Suprapubic skin (tissue), 4 donors: ENCODE measurements at regions not wholly inside any gene's neighbourhood (a gene's known extent, or its start where the extent isn't known, plus 50 kb on each side); places are given as distances from the start of the nearest gene placed in this dataset.

Experiments used
- DNase-seq, 2 donors: peaks; one replicate each; pipeline ENCODE4 v3.0.0-alpha.2; 2019; ENCODE audit warnings: low spot score in 2 of 2
- H3K27ac ChIP-seq: fragments of 200-600 bp; sonication (generic); one replicate; pipeline ENCODE4 v1.5.1; 2019
- H3K27me3 ChIP-seq: fragments of 200-600 bp; sonication (generic); one replicate; pipeline ENCODE4 v1.5.1; 2019
- H3K36me3 ChIP-seq: fragments of 200-600 bp; sonication (generic); one replicate; pipeline ENCODE4 v1.5.1; 2019
- H3K4me1 ChIP-seq: fragments of 200-600 bp; sonication (generic); one replicate; pipeline ENCODE4 v1.5.1; 2019
- H3K4me3 ChIP-seq: fragments of 200-600 bp; sonication (generic); one replicate; pipeline ENCODE4 v1.5.1; 2019; ENCODE audit warnings: mild to moderate bottlenecking
- H3K9me3 ChIP-seq: fragments of 200-600 bp; sonication (generic); one replicate; pipeline ENCODE4 v1.5.1; 2019
- EP300 ChIP-seq: sonication (generic); formaldehyde crosslinking; IDR thresholded peaks from one replicate; pipeline ENCODE4 v1.6.1; 2017; ENCODE audit warnings: antibody characterized with exemption
- POLR2A ChIP-seq, 2 donors: fragments of 450-650 bp; IDR thresholded peaks; one replicate each; pipeline ENCODE4 v1.6.1; 2017; ENCODE audit warnings: antibody characterized with exemption in 2 of 2, mild to moderate bottlenecking in 2 of 2, moderate library complexity in 2 of 2
- POLR2AphosphoS5 ChIP-seq, 3 donors: sonication (generic); formaldehyde crosslinking; IDR thresholded peaks; one replicate each; pipeline ENCODE4 v1.6.1; 2017; ENCODE audit warnings: antibody characterized with exemption in 3 of 3
- WGBS: methylation state at CpG from one replicate; pipeline ENCODE4 v1.1.5; 2018; 5-methylcytosine and 5-hydroxymethylcytosine counted together
- TF ChIP-seq, protein P1 (sequence below), 2 donors: fragments of 200-600 bp in 1 of 2; fragments of 450-650 bp in 1 of 2; sonication (generic) in 1 of 2; IDR thresholded peaks; one replicate each; pipeline ENCODE4 v1.5.1; 2016 to 2019; ENCODE audit warnings: antibody characterized with exemption in 2 of 2, mild to moderate bottlenecking in 1 of 2, moderate library complexity in 1 of 2

- no peaks in the 10 kb centered on the region for H3K36me3 ChIP-seq
- no peaks in the 10 kb centered on the region for H3K27me3 ChIP-seq
- H3K27ac ChIP-seq, result no peak overlapping the region
- no peak overlapping the region for H3K4me3 ChIP-seq
- H3K9me3 ChIP-seq, result no peaks in the 10 kb centered on the region
- H3K4me1 ChIP-seq, result no peaks in the 10 kb centered on the region
- WGBS, result 58% methylated on average over 4 of the region's 4 CpGs
- TF ChIP-seq, protein P1, sequence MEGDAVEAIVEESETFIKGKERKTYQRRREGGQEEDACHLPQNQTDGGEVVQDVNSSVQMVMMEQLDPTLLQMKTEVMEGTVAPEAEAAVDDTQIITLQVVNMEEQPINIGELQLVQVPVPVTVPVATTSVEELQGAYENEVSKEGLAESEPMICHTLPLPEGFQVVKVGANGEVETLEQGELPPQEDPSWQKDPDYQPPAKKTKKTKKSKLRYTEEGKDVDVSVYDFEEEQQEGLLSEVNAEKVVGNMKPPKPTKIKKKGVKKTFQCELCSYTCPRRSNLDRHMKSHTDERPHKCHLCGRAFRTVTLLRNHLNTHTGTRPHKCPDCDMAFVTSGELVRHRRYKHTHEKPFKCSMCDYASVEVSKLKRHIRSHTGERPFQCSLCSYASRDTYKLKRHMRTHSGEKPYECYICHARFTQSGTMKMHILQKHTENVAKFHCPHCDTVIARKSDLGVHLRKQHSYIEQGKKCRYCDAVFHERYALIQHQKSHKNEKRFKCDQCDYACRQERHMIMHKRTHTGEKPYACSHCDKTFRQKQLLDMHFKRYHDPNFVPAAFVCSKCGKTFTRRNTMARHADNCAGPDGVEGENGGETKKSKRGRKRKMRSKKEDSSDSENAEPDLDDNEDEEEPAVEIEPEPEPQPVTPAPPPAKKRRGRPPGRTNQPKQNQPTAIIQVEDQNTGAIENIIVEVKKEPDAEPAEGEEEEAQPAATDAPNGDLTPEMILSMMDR (IDR thresholded peaks at IDR 0.05), result no peak
- no peak for TF ChIP-seq EP300
- TF ChIP-seq POLR2AphosphoS5 (IDR thresholded peaks at IDR 0.05), result no peak
- TF ChIP-seq POLR2A (IDR thresholded peaks at IDR 0.05), result no peak
- DNase-seq, result no peak
Observed at GRCh38 chr16:52141871-52142270, 405.1 kb downstream of the TOX3 start.

DNA sequence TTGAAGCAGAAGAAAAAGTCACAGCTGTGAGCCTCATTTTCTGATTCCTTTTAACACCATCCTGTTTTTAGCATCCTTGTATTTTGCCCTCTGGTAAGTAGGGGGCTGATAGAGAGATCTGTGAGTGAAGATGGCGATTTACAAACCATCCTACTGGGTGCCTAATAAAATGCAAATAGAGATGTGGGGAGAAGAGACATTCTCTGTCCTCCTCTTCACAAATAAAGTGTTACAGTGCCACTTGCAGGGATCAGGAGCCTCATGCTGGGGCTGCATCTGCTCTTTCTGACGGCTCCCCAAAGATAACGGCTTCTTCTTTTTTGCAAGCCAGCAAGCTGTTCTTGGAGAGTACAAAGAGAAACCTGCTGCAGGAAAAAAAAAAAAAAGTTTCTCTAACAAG lies 418.6 kb downstream of the TOX3 start:
- 43% methylated on average over 3 of the region's 3 CpGs for WGBS
- DNase-seq, result no peak
- no peaks in the 10 kb centered on the region for H3K4me1 ChIP-seq
- no peak for TF ChIP-seq EP300
- TF ChIP-seq POLR2A (IDR thresholded peaks at IDR 0.05), result no peak
- no peak for TF ChIP-seq POLR2AphosphoS5 (IDR thresholded peaks at IDR 0.05)
- TF ChIP-seq, protein P1 (IDR thresholded peaks at IDR 0.05), result no peak
- no peaks in the 10 kb centered on the region for H3K36me3 ChIP-seq
- no peaks in the 10 kb centered on the region for H3K9me3 ChIP-seq
- no peak overlapping the region for H3K27ac ChIP-seq
- H3K27me3 ChIP-seq, result no peaks in the 10 kb centered on the region
- H3K4me3 ChIP-seq, result no peak overlapping the region

- no peaks in the 10 kb centered on the region for H3K36me3 ChIP-seq
- no peak overlapping the region for H3K4me3 ChIP-seq
- DNase-seq, result no peak
- no peaks in the 10 kb centered on the region for H3K9me3 ChIP-seq
- H3K27me3 ChIP-seq, result no peaks in the 10 kb centered on the region
- no peaks in the 10 kb centered on the region for H3K4me1 ChIP-seq
- 64% methylated on average over 1 of the region's 1 CpG for WGBS
- TF ChIP-seq POLR2A (IDR thresholded peaks at IDR 0.05), result no peak
- TF ChIP-seq, protein P1 (IDR thresholded peaks at IDR 0.05), result no peak
- TF ChIP-seq EP300, result no peak
- no peak for TF ChIP-seq POLR2AphosphoS5 (IDR thresholded peaks at IDR 0.05)
- H3K27ac ChIP-seq, result no peak overlapping the region
Observed at GRCh38 chr16:52123842-52124241, 423.1 kb downstream of the TOX3 start.

DNA sequence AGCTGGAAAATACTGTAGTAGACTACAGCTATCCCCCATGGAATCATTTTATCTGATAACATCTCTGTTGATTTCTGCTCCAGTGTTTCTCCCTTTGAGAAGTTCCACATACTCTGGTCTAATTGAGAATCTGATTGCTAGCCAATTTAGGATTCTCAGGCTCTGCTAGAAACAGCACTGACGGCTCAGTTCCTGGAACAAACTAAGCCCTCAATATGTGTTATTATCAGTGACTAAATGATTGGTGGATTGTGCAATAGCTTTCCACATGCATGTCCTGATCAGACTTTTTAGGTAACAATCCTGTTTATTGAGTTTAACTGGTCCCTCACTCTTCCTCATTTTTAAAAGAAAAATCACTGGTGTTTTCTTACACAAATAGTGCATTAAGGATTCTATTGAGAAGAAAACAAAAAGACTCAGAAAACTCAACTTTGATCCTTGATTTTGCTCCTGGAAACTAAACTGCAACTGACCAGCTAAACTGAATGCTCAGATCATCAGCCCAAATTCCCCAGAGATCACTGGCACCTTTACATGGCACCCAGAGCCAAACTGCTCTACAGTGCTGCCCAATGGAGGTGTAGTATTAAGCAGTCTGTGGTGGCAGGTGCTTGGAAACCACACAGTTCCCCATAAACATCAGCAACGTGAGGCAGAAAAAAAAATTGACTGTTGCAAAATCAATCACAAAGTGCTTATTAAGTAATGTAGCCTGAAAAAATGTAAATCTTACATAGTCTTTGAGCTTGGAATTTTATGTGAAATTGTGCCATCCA lies 423.7 kb downstream of the TOX3 start:
- WGBS, result 23% methylated on average over 2 of the region's 2 CpGs
- H3K4me3 ChIP-seq, result no peak overlapping the region
- H3K9me3 ChIP-seq, result peaks cover 6% of the 10 kb centered on the region
- TF ChIP-seq, protein P1 (IDR thresholded peaks at IDR 0.05), result no peak
- TF ChIP-seq EP300, result no peak
- TF ChIP-seq POLR2AphosphoS5 (IDR thresholded peaks at IDR 0.05), result no peak
- no peak for TF ChIP-seq POLR2A (IDR thresholded peaks at IDR 0.05)
- H3K27ac ChIP-seq, result no peak overlapping the region
- no peaks in the 10 kb centered on the region for H3K4me1 ChIP-seq
- no peak for DNase-seq
- no peaks in the 10 kb centered on the region for H3K27me3 ChIP-seq
- H3K36me3 ChIP-seq, result no peaks in the 10 kb centered on the region

DNA sequence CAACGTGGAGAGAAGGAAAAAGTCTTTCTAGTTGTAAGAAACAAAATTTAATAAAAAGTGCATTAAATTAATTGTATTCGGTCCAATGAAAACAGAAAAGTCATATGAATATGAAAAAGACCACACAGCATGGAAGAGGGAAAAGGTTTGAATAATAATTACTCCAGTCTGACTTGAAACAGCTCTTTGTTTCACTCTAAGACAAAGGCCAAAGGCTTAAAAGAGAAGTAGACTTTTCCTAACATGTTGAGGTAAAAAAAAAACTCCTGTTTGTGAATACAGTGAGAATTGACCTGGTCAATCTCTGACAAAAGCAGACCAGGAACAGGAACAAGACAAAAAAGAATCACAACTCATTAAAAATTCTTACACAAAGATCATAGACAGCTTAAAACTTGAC lies 429.8 kb downstream of the TOX3 start:
- DNase-seq, result no peak
- Histone ChIP-seq H3K27ac (no peak overlapping the region), H3K27me3 (no peaks in the 10 kb centered on the region), H3K9me3 (peaks cover 8% of the 10 kb centered on the region), H3K36me3 (no peaks in the 10 kb centered on the region), H3K4me1 (peaks cover 17% of the 10 kb centered on the region), H3K4me3 (no peak overlapping the region)
- 63% methylated on average over 2 of the region's 2 CpGs for WGBS
- TF ChIP-seq POLR2A (IDR thresholded peaks at IDR 0.05) (no peak), EP300 (no peak), POLR2AphosphoS5 (IDR thresholded peaks at IDR 0.05) (no peak)
- TF ChIP-seq, protein P1 (IDR thresholded peaks at IDR 0.05), result no peak
